Endothelial cell of umbilical vein (primary cell): ENCODE measurements at regions not wholly inside any gene's neighbourhood (a gene's known extent, or its start where the extent isn't known, plus 50 kb on each side); places are given as distances from the start of the nearest gene placed in this dataset.

Source experiments
- BruUV-seq: library from RNA; stranded (reverse); fragments of 400-500 nt; replicated peaks from 2 replicates; lab custom pipeline; 2021; lab: Mats Ljungman, UMichigan
- CTCF ChIA-PET: fragments of 300-600, 350-600 bp; sonication (Branson Sonifier 250); formaldehyde crosslinking; loops from one replicate; lab custom pipeline; 2021; ENCODE audit warnings: antibody characterized with exemption, inconsistent platforms; lab: Charles Lee
- POLR2A ChIA-PET: fragments of 300-600, 350-600 bp; sonication (Branson Sonifier 250); formaldehyde crosslinking; loops from one replicate; lab custom pipeline; 2021; ENCODE audit warnings: antibody characterized with exemption, inconsistent platforms; lab: Charles Lee
- DNase-seq: peaks from one replicate; pipeline ENCODE4 v3.0.0-alpha.2; 2011; ENCODE audit warnings: low read depth, low spot score
- FAIRE-seq: peaks from 2 replicates; lab custom pipeline; 2011; peaks lifted over from hg19 to GRCh38; lab: Jason Lieb, UNC
- H2AFZ ChIP-seq: 2 replicates; pipeline ENCODE4 v1.6.0; 2012; ENCODE audit warnings: low read depth, low read length, control low read depth, inconsistent platforms
- H3K27ac ChIP-seq: 2 replicates; pipeline ENCODE4 v1.5.1; 2011; ENCODE audit warnings: low read depth, mild to moderate bottlenecking, control low read depth, low read length, moderate library complexity; ENCODE audit not compliant: insufficient read depth
- H3K27me3 ChIP-seq, 2 experiments: 2 replicates each; pipeline versions ENCODE4 v1.6.0 to v1.6.1; 2011; ENCODE audit warnings: low read length in 2 of 2, mixed read lengths in 1 of 2; ENCODE audit not compliant: control insufficient read depth in 2 of 2, insufficient read depth in 2 of 2
- H3K36me3 ChIP-seq, 2 experiments: 2 replicates in 1 of 2; 3 replicates in 1 of 2; pipeline ENCODE4 v1.5.1; 2011; ENCODE audit warnings: low read length in 2 of 2, mild to moderate bottlenecking in 1 of 2, moderate library complexity in 1 of 2; ENCODE audit not compliant: control insufficient read depth in 2 of 2, insufficient read depth in 2 of 2; ENCODE audit errors: extremely low read depth in 1 of 2
- H3K4me1 ChIP-seq: 3 replicates; pipeline ENCODE4 v1.5.1; 2011; ENCODE audit warnings: mild to moderate bottlenecking, low read length; ENCODE audit not compliant: control insufficient read depth, insufficient read depth; ENCODE audit errors: extremely low read depth
- H3K4me2 ChIP-seq: 2 replicates; pipeline ENCODE4 v1.6.1; 2011; ENCODE audit warnings: low read length, control low read depth, mixed read lengths; ENCODE audit not compliant: insufficient read depth
- H3K4me3 ChIP-seq, 3 experiments: fragments of 200-600 bp in 1 of 3; sonication (generic), shearing (Covaris generic) in 1 of 3; replicated peaks in 1 of 3; 2 replicates each; pipeline ENCODE4 v1.5.1; 2011 to 2016; ENCODE audit warnings: control low read depth in 3 of 3, low read length in 3 of 3, mild to moderate bottlenecking in 2 of 3, inconsistent platforms in 1 of 3, low read depth in 1 of 3, moderate library complexity in 1 of 3; ENCODE audit not compliant: insufficient read depth in 1 of 3
- H3K79me2 ChIP-seq: 2 replicates; pipeline ENCODE4 v1.6.0; 2012; ENCODE audit warnings: low read length, inconsistent platforms; ENCODE audit not compliant: control insufficient read depth, insufficient read depth
- H3K9ac ChIP-seq: replicated peaks from 2 replicates; pipeline ENCODE3; 2011; ENCODE audit warnings: low read length, control low read depth; ENCODE audit not compliant: insufficient read depth; ENCODE audit errors: extremely low read depth
- H3K9me1 ChIP-seq: replicated peaks from 3 replicates; pipeline ENCODE4 v1.6.0; 2011; ENCODE audit warnings: mild to moderate bottlenecking, low read length; ENCODE audit not compliant: control insufficient read depth, insufficient read depth; ENCODE audit errors: extremely low read depth
- H3K9me3 ChIP-seq: replicated peaks from 2 replicates; pipeline ENCODE4 v1.5.1; 2012; ENCODE audit warnings: low read length, inconsistent platforms; ENCODE audit not compliant: control insufficient read depth, insufficient read depth
- H4K20me1 ChIP-seq: replicated peaks from 2 replicates; pipeline ENCODE3; 2011; ENCODE audit warnings: mild to moderate bottlenecking, low read length; ENCODE audit not compliant: control insufficient read depth, insufficient read depth; ENCODE audit errors: extremely low read depth
- CTCF ChIP-seq, 2 donors: IDR thresholded peaks; 1 replicate in 1 of 2; 2 replicates in 1 of 2; pipeline ENCODE4 v1.5.1; 2011; ENCODE audit warnings: low read length in 2 of 2, mild to moderate bottlenecking in 2 of 2, moderate library complexity in 2 of 2, control low read depth in 1 of 2, inconsistent platforms in 1 of 2, low read depth in 1 of 2; ENCODE audit not compliant: insufficient read depth in 1 of 2; ENCODE audit errors: extremely low read depth in 1 of 2
- EZH2 ChIP-seq: IDR thresholded peaks from 2 replicates; pipeline ENCODE4 v1.6.1; 2012; ENCODE audit warnings: borderline replicate concordance, low read depth, mild to moderate bottlenecking, moderate library complexity, low read length, inconsistent platforms; ENCODE audit not compliant: severe bottlenecking
- FOS ChIP-seq: IDR thresholded peaks from 2 replicates; pipeline ENCODE4 v1.6.1; 2011; ENCODE audit warnings: mild to moderate bottlenecking, low read length, moderate library complexity, borderline replicate concordance; ENCODE audit not compliant: insufficient read depth
- GATA2 ChIP-seq: IDR thresholded peaks from 2 replicates; pipeline ENCODE4 v1.7.0; 2011; ENCODE audit warnings: low read depth, mild to moderate bottlenecking, moderate library complexity, mixed read lengths, low read length; ENCODE audit not compliant: insufficient read length, insufficient read depth
- JUN ChIP-seq: IDR thresholded peaks from 2 replicates; pipeline ENCODE4 v1.6.1; 2011; ENCODE audit warnings: borderline replicate concordance, low read depth; ENCODE audit not compliant: insufficient read length, insufficient read depth
- MYC ChIP-seq: IDR thresholded peaks from one replicate; pipeline ENCODE4 v1.6.1; 2011; ENCODE audit warnings: mild to moderate bottlenecking, low read depth, low read length
- POLR2A ChIP-seq: IDR thresholded peaks from 2 replicates; pipeline ENCODE4 v1.6.1; 2012; ENCODE audit warnings: low read depth, mild to moderate bottlenecking, control low read depth, low read length
- POLR2AphosphoS5 ChIP-seq: IDR thresholded peaks from 2 replicates; pipeline ENCODE4 v1.6.1; 2012; ENCODE audit warnings: low read depth, mild to moderate bottlenecking, control low read depth, low read length, moderate library complexity; ENCODE audit not compliant: insufficient read depth
- dilution Hi-C: fragments of 300-500 bp; cut with MboI; formaldehyde crosslinking; loops from one replicate; pipeline ENCODE4 v1.15.0; 2019; ENCODE audit warnings: low sequenced_read_pairs; ENCODE audit not compliant: extremely low pct_ligation_motif_present
- intact Hi-C: fragments of 100-400 bp; cut with micrococcal nuclease; formaldehyde crosslinking; loops from one replicate; pipeline ENCODE4 v1.10.0; 2022
- TF ChIP-seq, protein P1 (sequence below): IDR thresholded peaks from 2 replicates; pipeline ENCODE4 v1.6.1; 2011; ENCODE audit not compliant: insufficient read depth, insufficient read length

- H2AFZ ChIP-seq: no peak overlapping the region
- no peaks in the 10 kb centered on the region for H3K79me2 ChIP-seq
- dilution Hi-C loops (no loop called here), intact Hi-C loops (no loop called here)
- no peak for DNase-seq
- no peak overlapping the region for H3K4me2 ChIP-seq
- H3K27ac ChIP-seq: no peak overlapping the region
- H3K9me1 ChIP-seq: no peaks in the 10 kb centered on the region
- H3K9me3 ChIP-seq: no peaks in the 10 kb centered on the region
- ChIA-PET POLR2A (no interaction called here), CTCF (no interaction called here)
- H3K9ac ChIP-seq: no peak overlapping the region
- H3K27me3 ChIP-seq: no peaks in the 10 kb centered on the region
- no TSS peak for BruUV-seq
- no peaks in the 10 kb centered on the region for H4K20me1 ChIP-seq
- no peaks in the 10 kb centered on the region for H3K36me3 ChIP-seq
- no peak overlapping the region for H3K4me3 ChIP-seq
- no peak for FAIRE-seq
- no peak for TF ChIP-seq MYC
- TF ChIP-seq GATA2: no peak
- TF ChIP-seq JUN: no peak
- no peak for TF ChIP-seq POLR2A
- TF ChIP-seq POLR2AphosphoS5: no peak
- TF ChIP-seq CTCF (IDR thresholded peaks at IDR 0.05; ENCODE audit: extremely low read depth in 1 of 2, insufficient read depth in 1 of 2, low read depth in 1 of 2, low read length in 2 of 2): no peak
- TF ChIP-seq, protein P1, sequence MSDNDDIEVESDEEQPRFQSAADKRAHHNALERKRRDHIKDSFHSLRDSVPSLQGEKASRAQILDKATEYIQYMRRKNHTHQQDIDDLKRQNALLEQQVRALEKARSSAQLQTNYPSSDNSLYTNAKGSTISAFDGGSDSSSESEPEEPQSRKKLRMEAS: no peak
- TF ChIP-seq FOS: no peak
- no peak for TF ChIP-seq EZH2
- H3K4me1 ChIP-seq: no peaks in the 10 kb centered on the region
Observed at GRCh38 chr15:96102631-96103030, 227.9 kb upstream of the NR2F2 start.
